HEK293T (cell line): ENCODE measurements at regions not wholly inside any gene's neighbourhood (a gene's known extent, or its start where the extent isn't known, plus 50 kb on each side); places are given as distances from the start of the nearest gene placed in this dataset.

Source experiments
- CTCF ChIA-PET: fragments of 350-600 bp; formaldehyde crosslinking; extraction: SDS; loops from one replicate; lab custom pipeline; 2021; ENCODE audit warnings: antibody characterized with exemption, inconsistent platforms; lab: Yijun Ruan, JAX
- POLR2A ChIA-PET: fragments of 350-600 bp; formaldehyde crosslinking; extraction: SDS; loops from one replicate; lab custom pipeline; 2020; ENCODE audit warnings: antibody characterized with exemption, inconsistent platforms; lab: Yijun Ruan, JAX
- DNase-seq: peaks from one replicate; pipeline ENCODE4 v3.0.0; 2012; ENCODE audit warnings: mixed read lengths; ENCODE audit errors: extremely low spot score
- ARNT ChIP-seq: fragments of 450-650 bp; IDR thresholded peaks from 2 replicates; pipeline ENCODE4 v1.6.1; 2017; ENCODE audit warnings: mild to moderate bottlenecking
- BHLHE40 ChIP-seq: fragments of 450-650 bp; IDR thresholded peaks from 2 replicates; pipeline ENCODE4 v1.6.1; 2016; ENCODE audit warnings: mild to moderate bottlenecking, moderate library complexity, borderline replicate concordance
- CTBP1 ChIP-seq: fragments of 450-650 bp; IDR thresholded peaks from 2 replicates; pipeline ENCODE4 v1.6.1; 2016; ENCODE audit warnings: borderline replicate concordance
- ELF4 ChIP-seq: fragments of 450-650 bp; IDR thresholded peaks from 2 replicates; pipeline ENCODE4 v1.6.1; 2017; ENCODE audit warnings: antibody characterized with exemption
- FOXA1 ChIP-seq: fragments of 450-650 bp; IDR thresholded peaks from 2 replicates; pipeline ENCODE4 v1.6.1; 2016; ENCODE audit warnings: mild to moderate bottlenecking
- FOXK2 ChIP-seq: fragments of 450-650 bp; IDR thresholded peaks from 2 replicates; pipeline ENCODE4 v1.6.1; 2016; ENCODE audit warnings: mild to moderate bottlenecking
- FOXM1 ChIP-seq: fragments of 450-650 bp; IDR thresholded peaks from 2 replicates; pipeline ENCODE4 v1.6.1; 2017; ENCODE audit warnings: mild to moderate bottlenecking, borderline replicate concordance
- HDGF ChIP-seq: fragments of 450-650 bp; IDR thresholded peaks from 2 replicates; pipeline ENCODE4 v1.6.1; 2017; ENCODE audit warnings: antibody characterized with exemption, borderline replicate concordance
- L3MBTL2 ChIP-seq: fragments of 450-650 bp; conservative IDR thresholded peaks from 2 replicates; pipeline ENCODE4 v1.6.1; 2016; ENCODE audit warnings: mild to moderate bottlenecking
- LEF1 ChIP-seq: fragments of 450-650 bp; IDR thresholded peaks from 2 replicates; pipeline ENCODE4 v1.6.1; 2017; ENCODE audit warnings: mild to moderate bottlenecking, borderline replicate concordance
- NFRKB ChIP-seq: fragments of 450-650 bp; IDR thresholded peaks from 2 replicates; pipeline ENCODE4 v1.6.1; 2016; ENCODE audit warnings: mild to moderate bottlenecking, moderate library complexity
- SP1 ChIP-seq: fragments of 450-650 bp; IDR thresholded peaks from 2 replicates; pipeline ENCODE4 v1.6.1; 2017
- SUZ12 ChIP-seq: fragments of 450-650 bp; IDR thresholded peaks from 2 replicates; pipeline ENCODE4 v1.6.1; 2016; ENCODE audit warnings: mild to moderate bottlenecking
- TARDBP ChIP-seq: fragments of 450-650 bp; IDR thresholded peaks from 2 replicates; pipeline ENCODE4 v1.6.1; 2016
- ZNF384 ChIP-seq: fragments of 450-650 bp; IDR thresholded peaks from 2 replicates; pipeline ENCODE4 v1.6.1; 2016
- TF ChIP-seq, protein P1 (sequence below): fragments of 450-650 bp; IDR thresholded peaks from 2 replicates; pipeline ENCODE4 v1.6.1; 2016

DNA sequence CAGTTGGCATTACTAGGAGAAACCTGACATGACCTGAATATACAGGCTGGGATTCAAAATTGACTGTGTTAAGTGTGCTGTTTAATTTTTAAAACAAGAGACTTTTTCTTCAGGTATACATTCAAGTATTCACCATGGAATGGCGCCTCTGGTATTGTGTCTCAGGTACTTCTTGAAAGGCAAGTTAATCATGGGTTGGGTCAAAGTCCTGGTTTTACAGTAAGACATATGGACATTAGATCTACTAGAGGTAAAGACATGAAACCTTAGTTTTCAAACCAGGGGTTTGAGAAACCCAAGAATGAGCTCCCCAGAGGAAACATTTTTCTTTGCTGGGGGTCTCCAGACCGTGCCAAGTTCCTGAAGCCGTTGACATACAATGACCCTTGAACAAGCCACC lies 232.4 kb downstream of the SAMD5 start:
- TF ChIP-seq, protein P1, sequence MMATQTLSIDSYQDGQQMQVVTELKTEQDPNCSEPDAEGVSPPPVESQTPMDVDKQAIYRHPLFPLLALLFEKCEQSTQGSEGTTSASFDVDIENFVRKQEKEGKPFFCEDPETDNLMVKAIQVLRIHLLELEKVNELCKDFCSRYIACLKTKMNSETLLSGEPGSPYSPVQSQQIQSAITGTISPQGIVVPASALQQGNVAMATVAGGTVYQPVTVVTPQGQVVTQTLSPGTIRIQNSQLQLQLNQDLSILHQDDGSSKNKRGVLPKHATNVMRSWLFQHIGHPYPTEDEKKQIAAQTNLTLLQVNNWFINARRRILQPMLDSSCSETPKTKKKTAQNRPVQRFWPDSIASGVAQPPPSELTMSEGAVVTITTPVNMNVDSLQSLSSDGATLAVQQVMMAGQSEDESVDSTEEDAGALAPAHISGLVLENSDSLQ: no peak
- no peak for TF ChIP-seq ARNT
- no peak for TF ChIP-seq LEF1
- TF ChIP-seq ELF4: no peak
- no peak for TF ChIP-seq SP1
- TF ChIP-seq ZNF384: no peak
- TF ChIP-seq FOXK2: no peak
- no peak for TF ChIP-seq SUZ12
- no peak for DNase-seq
- CTCF ChIA-PET: no interaction called here
- POLR2A ChIA-PET: no interaction called here

- TF ChIP-seq LEF1 (no peak), BHLHE40 (no peak), L3MBTL2 (no peak), FOXM1 (no peak), ARNT (no peak), ZNF384 (no peak), ELF4 (no peak), FOXK2 (no peak), SUZ12 (no peak), SP1 (no peak), HDGF (no peak), FOXA1 (no peak), NFRKB (no peak), CTBP1 (no peak)
- TF ChIP-seq, protein P1: no peak
- no peak for DNase-seq
- ChIA-PET CTCF (no interaction called here), POLR2A (no interaction called here)
These were observed 232.9 kb downstream of the SAMD5 start for GRCh38 chr6:147741389-147741788.

- no peak for DNase-seq
- POLR2A ChIA-PET: no interaction called here
- TF ChIP-seq SP1: no peak
- CTCF ChIA-PET: interaction anchor here (0.5 kb wide), 1 partner anchor 73 kb away, joined by 3 read pairs; no protein-coding TSS in a partner anchor
These were observed 233.9 kb downstream of the SAMD5 start for GRCh38 chr6:147742440-147742839.

DNA sequence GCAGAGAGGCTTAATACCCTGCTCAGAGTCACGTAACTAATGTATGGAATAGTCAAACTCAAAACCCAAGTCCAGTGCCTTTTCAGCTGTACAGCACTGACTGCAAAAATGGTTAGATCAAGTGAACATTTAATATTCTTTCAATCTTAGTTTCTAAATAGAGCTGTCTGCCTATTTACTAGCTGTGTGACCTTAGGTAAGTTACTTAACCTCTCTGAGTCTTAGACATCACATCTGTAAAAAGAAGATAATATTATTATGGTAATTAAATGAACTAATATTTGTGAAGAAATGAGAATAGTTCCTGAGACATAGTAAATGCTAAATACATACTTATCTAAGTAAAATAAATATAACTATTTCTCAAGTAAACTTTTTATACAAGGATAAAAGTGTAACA lies 235.5 kb downstream of the SAMD5 start:
- ChIA-PET CTCF (no interaction called here), POLR2A (no interaction called here)
- TF ChIP-seq SP1 (no peak), ARNT (no peak), FOXM1 (no peak), TARDBP (no peak), FOXA1 (no peak), SUZ12 (no peak), LEF1 (no peak)
- DNase-seq: no peak

DNA sequence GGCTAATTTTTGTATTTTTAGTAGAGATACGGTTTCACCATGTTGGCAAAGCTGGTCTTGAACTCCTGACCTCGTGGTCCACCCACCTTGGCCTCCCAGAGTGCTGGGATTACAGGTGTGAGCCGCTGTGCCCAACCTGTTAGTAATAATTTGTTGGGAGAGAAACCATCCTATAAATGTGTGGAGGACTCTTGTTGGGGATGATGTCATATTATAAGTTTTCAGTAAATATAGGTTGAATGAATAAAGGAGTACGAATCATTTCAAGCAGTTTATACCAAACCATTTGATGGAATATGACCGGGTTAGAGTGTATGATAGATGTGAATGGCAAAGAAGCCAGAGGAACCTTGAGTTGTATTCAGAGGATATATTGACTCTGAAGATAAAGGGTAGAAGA lies 240.8 kb downstream of the SAMD5 start:
- DNase-seq: no peak
- ChIA-PET CTCF (no interaction called here), POLR2A (no interaction called here)
- TF ChIP-seq ZNF384 (no peak), ARNT (no peak), FOXM1 (no peak), FOXA1 (no peak), TARDBP (no peak), ELF4 (no peak), CTBP1 (no peak), HDGF (no peak), SP1 (no peak), NFRKB (no peak), SUZ12 (no peak), L3MBTL2 (no peak), LEF1 (no peak), FOXK2 (no peak), BHLHE40 (no peak)
- TF ChIP-seq, protein P1: no peak

DNA sequence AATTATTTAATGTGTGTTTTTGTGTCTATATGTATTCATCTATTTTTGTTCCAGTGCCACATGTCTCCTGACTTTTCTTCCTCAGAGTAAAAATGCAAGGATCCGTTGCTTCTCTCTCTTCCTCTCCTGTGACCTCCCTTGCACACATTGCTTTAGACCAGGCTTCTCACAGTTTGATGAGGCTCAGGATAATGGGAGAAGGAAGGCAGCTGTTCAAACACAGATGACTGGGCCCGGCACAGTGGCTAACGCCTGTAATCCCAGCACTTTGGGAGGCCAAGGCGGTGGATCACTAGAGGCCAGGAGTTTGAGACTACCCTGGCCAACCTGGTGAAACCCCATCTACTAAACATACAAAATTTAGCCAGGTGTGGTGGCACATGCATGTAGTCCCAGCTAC lies 241.9 kb downstream of the SAMD5 start:
- CTCF ChIA-PET: no interaction called here
- TF ChIP-seq ZNF384 (no peak), FOXK2 (no peak), SP1 (no peak), CTBP1 (no peak), FOXA1 (no peak)
- no peak for DNase-seq
- POLR2A ChIA-PET: no interaction called here

GRCh38 chr6:147751232-147751631 lies 242.7 kb downstream of the SAMD5 start:
- DNase-seq: no peak
- TF ChIP-seq TARDBP (no peak), SP1 (no peak), ARNT (no peak), HDGF (no peak), FOXK2 (no peak), ZNF384 (no peak), NFRKB (no peak), L3MBTL2 (no peak), SUZ12 (no peak), ELF4 (no peak)
- TF ChIP-seq, protein P1: no peak
- ChIA-PET POLR2A (no interaction called here), CTCF (no interaction called here)
